GM13977 (cell line): ENCODE measurements at regions not wholly inside any gene's neighbourhood (a gene's known extent, or its start where the extent isn't known, plus 50 kb on each side); places are given as distances from the start of the nearest gene placed in this dataset.

Source experiments
- DNase-seq: peaks from one replicate; pipeline ENCODE4 v3.0.0; 2012; ENCODE audit warnings: low spot score
- in situ Hi-C: fragments of 300-500 bp; cut with MboI; formaldehyde crosslinking; loops from one replicate; pipeline ENCODE4 v1.12.0; 2022; ENCODE audit warnings: low sequenced_read_pairs, low pct_unique_long_range_greater_than_20kb, mixed read lengths, inconsistent platforms; ENCODE audit not compliant: unreplicated experiment
- TF ChIP-seq, protein P1 (sequence below): IDR thresholded peaks from 2 replicates; pipeline ENCODE4 v1.5.1; 2012; ENCODE audit warnings: mild to moderate bottlenecking, control low read depth; ENCODE audit not compliant: insufficient read depth; ENCODE audit errors: extremely low read depth, missing control alignments

DNA sequence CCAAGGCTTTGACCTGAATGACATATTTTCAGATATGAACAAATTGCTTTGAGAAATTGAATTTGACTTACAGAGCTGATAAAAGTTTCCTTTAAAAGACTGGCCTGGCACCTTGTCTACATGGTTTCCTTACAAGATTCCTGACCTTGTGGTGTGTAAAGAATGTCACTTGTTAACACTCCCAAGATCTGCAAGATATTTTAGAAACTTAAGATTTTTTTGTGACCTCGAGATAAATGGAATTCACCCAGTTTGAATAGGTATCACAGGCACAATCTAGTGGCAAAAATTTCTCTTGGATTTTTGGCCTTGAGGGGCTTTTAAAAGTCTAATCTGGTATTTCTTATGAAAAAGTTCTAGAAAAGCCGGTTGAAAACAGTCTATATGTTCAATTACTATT, 1568.9 kb upstream of the IGFBP7 start:
- DNase-seq = no peak
- TF ChIP-seq, protein P1, sequence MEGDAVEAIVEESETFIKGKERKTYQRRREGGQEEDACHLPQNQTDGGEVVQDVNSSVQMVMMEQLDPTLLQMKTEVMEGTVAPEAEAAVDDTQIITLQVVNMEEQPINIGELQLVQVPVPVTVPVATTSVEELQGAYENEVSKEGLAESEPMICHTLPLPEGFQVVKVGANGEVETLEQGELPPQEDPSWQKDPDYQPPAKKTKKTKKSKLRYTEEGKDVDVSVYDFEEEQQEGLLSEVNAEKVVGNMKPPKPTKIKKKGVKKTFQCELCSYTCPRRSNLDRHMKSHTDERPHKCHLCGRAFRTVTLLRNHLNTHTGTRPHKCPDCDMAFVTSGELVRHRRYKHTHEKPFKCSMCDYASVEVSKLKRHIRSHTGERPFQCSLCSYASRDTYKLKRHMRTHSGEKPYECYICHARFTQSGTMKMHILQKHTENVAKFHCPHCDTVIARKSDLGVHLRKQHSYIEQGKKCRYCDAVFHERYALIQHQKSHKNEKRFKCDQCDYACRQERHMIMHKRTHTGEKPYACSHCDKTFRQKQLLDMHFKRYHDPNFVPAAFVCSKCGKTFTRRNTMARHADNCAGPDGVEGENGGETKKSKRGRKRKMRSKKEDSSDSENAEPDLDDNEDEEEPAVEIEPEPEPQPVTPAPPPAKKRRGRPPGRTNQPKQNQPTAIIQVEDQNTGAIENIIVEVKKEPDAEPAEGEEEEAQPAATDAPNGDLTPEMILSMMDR = no peak
- in situ Hi-C loops = no loop called here

GRCh38 chr4:58669783-58670182, 1559.6 kb upstream of the IGFBP7 start:
- in situ Hi-C loops = no loop called here
- no peak for DNase-seq
- TF ChIP-seq, protein P1 = no peak

DNA sequence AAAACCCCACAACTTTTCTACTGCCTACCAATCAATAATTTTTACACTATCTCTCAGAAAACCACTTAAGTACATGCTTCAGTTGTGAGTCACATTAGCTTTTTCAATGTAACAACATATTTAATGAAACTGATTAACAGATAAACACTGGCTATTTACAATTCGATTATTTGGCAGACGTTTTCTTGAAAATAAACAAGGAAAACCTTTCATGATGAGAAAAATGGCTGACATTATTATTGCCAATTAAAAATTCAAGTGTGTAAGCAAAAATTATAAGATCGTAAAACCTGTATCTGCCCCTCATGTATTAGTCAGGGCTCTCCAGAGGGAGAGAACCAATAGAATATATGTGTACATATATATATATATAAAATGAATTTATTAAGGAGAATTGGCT, 1555.5 kb upstream of the IGFBP7 start:
- TF ChIP-seq, protein P1 = no peak
- DNase-seq = no peak
- in situ Hi-C loops = no loop called here

DNA sequence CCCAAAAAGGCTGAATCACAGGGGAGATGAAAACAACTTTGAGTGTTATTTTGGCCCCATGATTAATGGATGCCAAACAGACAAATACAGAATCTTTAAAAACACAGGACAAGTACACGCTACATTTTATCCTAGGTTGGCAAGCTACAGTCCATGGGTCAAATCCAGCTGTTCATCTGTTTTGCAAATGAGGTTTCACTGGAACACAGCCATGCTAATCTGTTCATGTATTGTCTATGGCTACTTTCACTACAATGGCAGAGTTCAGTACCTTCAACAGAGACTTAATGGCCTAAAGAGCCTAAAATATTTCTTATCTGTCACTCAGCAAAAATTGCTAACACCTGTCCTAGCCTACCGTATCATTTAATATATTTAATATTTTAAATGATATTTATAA, 1548.5 kb upstream of the IGFBP7 start:
- DNase-seq = no peak
- TF ChIP-seq, protein P1 = no peak
- in situ Hi-C loops = no loop called here

- no peak for DNase-seq
- in situ Hi-C loops = no loop called here
- TF ChIP-seq, protein P1 = no peak
Observed at GRCh38 chr4:58653251-58653650, 1543.1 kb upstream of the IGFBP7 start.

DNA sequence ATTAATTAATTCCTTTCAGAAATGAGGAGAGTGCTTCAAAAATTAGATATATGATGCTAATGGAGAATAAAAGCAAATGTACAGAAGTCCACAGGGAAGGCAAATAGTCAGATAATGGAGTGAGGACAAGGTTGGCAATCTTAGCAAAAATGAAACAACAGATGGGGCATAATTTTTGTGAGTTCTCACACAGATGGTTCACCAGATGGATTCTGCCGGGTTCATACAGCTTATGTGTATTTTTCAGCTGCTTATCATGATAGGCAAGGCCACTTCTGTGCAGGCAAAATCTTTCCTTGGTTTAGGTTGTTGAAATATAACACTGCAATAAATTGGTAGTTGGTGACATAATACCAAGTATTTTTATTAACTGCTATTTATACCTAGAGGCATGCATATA, 1539.0 kb upstream of the IGFBP7 start:
- DNase-seq = no peak
- in situ Hi-C loops = no loop called here
- TF ChIP-seq, protein P1 = no peak

DNA sequence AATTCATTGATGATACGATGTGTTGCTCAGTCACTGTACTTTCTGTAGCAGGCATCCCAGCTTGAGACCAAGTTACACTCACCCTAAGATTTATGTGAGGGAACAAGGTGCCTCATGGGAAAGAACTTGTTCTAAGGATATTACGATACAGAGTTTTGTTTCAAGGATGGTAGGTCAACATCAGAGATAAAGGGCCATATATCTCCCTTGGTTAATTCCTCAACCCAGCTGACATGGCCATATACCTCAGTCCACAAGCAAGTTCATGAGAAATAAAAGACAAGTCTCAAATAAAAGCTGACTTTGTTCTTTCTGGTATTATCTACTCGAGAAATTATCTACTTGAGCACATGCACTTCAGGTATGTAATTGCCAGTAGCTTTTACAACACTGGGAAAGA, 1535.9 kb upstream of the IGFBP7 start:
- TF ChIP-seq, protein P1 = no peak
- DNase-seq = no peak
- in situ Hi-C loops = no loop called here
